ENCODE measurements at regions not wholly inside any gene's neighbourhood (a gene's known extent, or its start where the extent isn't known, plus 50 kb on each side); places are given as distances from the start of the nearest gene placed in this dataset.

GRCh38 chr11:70491696-70492472, 93.6 kb downstream of the CTTN start:
- Histone ChIP-seq H3K4me1 (ENCODE audit: control insufficient read depth in 5 of 5, insufficient read depth in 5 of 5, low read length in 5 of 5) (peaks cover 0 to 3% (median 0%) of the 10 kb centered on the region in 5 donors), H3K27me3 (ENCODE audit: control insufficient read depth in 3 of 3, insufficient read depth in 3 of 3, low read length in 2 of 3) (no peaks in the 10 kb centered on the region), H3K9me3 (ENCODE audit: control insufficient read depth in 4 of 4, insufficient read depth in 3 of 4, low read length in 3 of 4) (peaks cover 0 to 21% (median 2%) of the 10 kb centered on the region in 4 donors), H3K27ac (ENCODE audit: low read depth in 1 of 2, low read length in 1 of 2) (no peak overlapping the region), H3K36me3 (ENCODE audit: control insufficient read depth in 4 of 4, insufficient read depth in 4 of 4, low read length in 4 of 4) (peaks cover 0 to 3% (median 0%) of the 10 kb centered on the region in 4 donors), H3K4me3 (no peak overlapping the region), H3K9ac (ENCODE audit: insufficient read depth in 1 of 2, low read length in 2 of 2) (no peak overlapping the region)
- no peak for TF ChIP-seq CTCF (IDR thresholded peaks at IDR 0.05; ENCODE audit: control extremely low read depth, extremely low read depth)
- WGBS, 2 donors: 95% methylated on average over 30 of the region's 30 CpGs
- DNase-seq: no peak
- ATAC-seq (ENCODE audit: insufficient read depth, low FRiP score): no peak

GRCh38 chr11:70493089-70493474, 94.8 kb downstream of the CTTN start:
- Histone ChIP-seq H3K36me3 (ENCODE audit: control insufficient read depth in 4 of 4, insufficient read depth in 4 of 4, low read length in 4 of 4) (no peaks in the 10 kb centered on the region), H3K27me3 (ENCODE audit: control insufficient read depth in 3 of 3, insufficient read depth in 3 of 3, low read length in 2 of 3) (no peaks in the 10 kb centered on the region), H3K9me3 (ENCODE audit: control insufficient read depth in 4 of 4, insufficient read depth in 3 of 4, low read length in 3 of 4) (peaks cover 0 to 21% (median 2%) of the 10 kb centered on the region in 4 donors), H3K27ac (ENCODE audit: low read depth in 1 of 2, low read length in 1 of 2) (no peak overlapping the region), H3K4me3 (no peak overlapping the region), H3K4me1 (ENCODE audit: control insufficient read depth in 5 of 5, insufficient read depth in 5 of 5, low read length in 5 of 5) (peaks cover 0 to 8% (median 3%) of the 10 kb centered on the region in 5 donors), H3K9ac (ENCODE audit: insufficient read depth in 1 of 2, low read length in 2 of 2) (no peak overlapping the region)
- ATAC-seq (ENCODE audit: insufficient read depth, low FRiP score) (no peak), DNase-seq (no peak)
- 49 to 77% methylated on average over 3 of the region's 3 CpGs for WGBS, 2 donors
- TF ChIP-seq CTCF (IDR thresholded peaks at IDR 0.05; ENCODE audit: control extremely low read depth, extremely low read depth): no peak

GRCh38 chr11:70493891-70494290, 95.6 kb downstream of the CTTN start:
- WGBS, 2 donors: 86 to 92% methylated on average over 8 of the region's 8 CpGs
- DNase-seq (no peak), ATAC-seq (ENCODE audit: insufficient read depth, low FRiP score) (no peak)
- Histone ChIP-seq H3K4me3 (no peak overlapping the region), H3K27me3 (ENCODE audit: control insufficient read depth in 3 of 3, insufficient read depth in 3 of 3, low read length in 2 of 3) (no peaks in the 10 kb centered on the region), H3K9me3 (ENCODE audit: control insufficient read depth in 4 of 4, insufficient read depth in 3 of 4, low read length in 3 of 4) (peaks cover 0 to 21% (median 2%) of the 10 kb centered on the region in 4 donors), H3K36me3 (ENCODE audit: control insufficient read depth in 4 of 4, insufficient read depth in 4 of 4, low read length in 4 of 4) (no peaks in the 10 kb centered on the region), H3K9ac (ENCODE audit: insufficient read depth in 1 of 2, low read length in 2 of 2) (no peak overlapping the region), H3K4me1 (ENCODE audit: control insufficient read depth in 5 of 5, insufficient read depth in 5 of 5, low read length in 5 of 5) (peaks cover 0 to 10% (median 3%) of the 10 kb centered on the region in 5 donors), H3K27ac (ENCODE audit: low read depth in 1 of 2, low read length in 1 of 2) (no peak overlapping the region)
- TF ChIP-seq CTCF (IDR thresholded peaks at IDR 0.05; ENCODE audit: control extremely low read depth, extremely low read depth): no peak

Measured in lung (tissue), 11 donors.